ENCODE measurements at regions not wholly inside any gene's neighbourhood (a gene's known extent, or its start where the extent isn't known, plus 50 kb on each side); places are given as distances from the start of the nearest gene placed in this dataset.

DNA sequence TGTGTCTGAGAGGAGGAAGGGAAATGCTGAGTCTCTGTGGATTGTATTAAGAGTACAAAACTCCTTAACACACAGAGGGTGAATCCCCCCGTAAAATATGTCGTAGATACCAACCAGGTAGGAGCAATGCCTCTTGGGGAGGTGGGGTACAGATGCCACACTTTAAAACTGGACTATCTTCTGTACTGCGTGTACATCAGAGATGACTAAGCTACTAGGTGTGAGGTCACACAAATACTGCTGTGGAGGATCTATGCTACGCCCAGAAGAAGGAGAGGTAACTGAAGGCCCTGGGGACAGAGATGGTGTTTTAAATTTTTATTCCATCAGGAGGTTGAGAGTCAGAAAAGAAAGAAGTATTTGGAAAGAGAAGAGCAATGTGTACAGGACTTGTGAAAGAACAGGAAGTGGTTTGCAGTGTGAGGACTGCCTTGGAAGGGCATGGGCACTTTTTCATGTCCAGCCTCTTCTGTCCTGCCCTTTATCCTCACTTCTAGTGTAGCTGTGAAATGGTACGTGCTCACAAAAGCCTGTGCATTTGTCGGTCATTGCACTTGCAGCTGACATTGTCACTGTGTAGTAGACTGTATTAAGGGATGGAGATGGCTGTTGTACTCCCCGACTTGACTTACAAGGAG, 287.8 kb upstream of the CHRM3 start:
- Histone ChIP-seq H3K9me1 (replicated peaks; ENCODE audit: control insufficient read depth, extremely low read depth, insufficient read depth, low read length) (no peaks in the 10 kb centered on the region), H3K4me2 (ENCODE audit: insufficient read depth, low read length) (no peak overlapping the region), H3K36me3 (ENCODE audit: control insufficient read depth in 2 of 2, extremely low read depth in 1 of 2, insufficient read depth in 2 of 2, low read length in 2 of 2) (no peaks in the 10 kb centered on the region), H3K79me2 (ENCODE audit: control insufficient read depth, insufficient read depth, low read length) (no peaks in the 10 kb centered on the region), H4K20me1 (replicated peaks; ENCODE audit: control insufficient read depth, extremely low read depth, insufficient read depth, low read length) (no peaks in the 10 kb centered on the region), H2AFZ (ENCODE audit: low read depth, low read length) (no peak overlapping the region), H3K4me3 (replicated peaks in 1 of 3; ENCODE audit: insufficient read depth in 1 of 3, low read depth in 1 of 3, low read length in 3 of 3) (no peak overlapping the region), H3K4me1 (ENCODE audit: control insufficient read depth, extremely low read depth, insufficient read depth, low read length) (no peaks in the 10 kb centered on the region), H3K27me3 (ENCODE audit: control insufficient read depth in 2 of 2, insufficient read depth in 2 of 2, low read length in 2 of 2) (no peaks in the 10 kb centered on the region), H3K9me3 (replicated peaks; ENCODE audit: control insufficient read depth, insufficient read depth, low read length) (peaks cover 10% of the 10 kb centered on the region), H3K9ac (replicated peaks; ENCODE audit: extremely low read depth, insufficient read depth, low read length) (no peak overlapping the region), H3K27ac (ENCODE audit: insufficient read depth, low read depth, low read length) (no peak overlapping the region)
- intact Hi-C loops (cut with micrococcal nuclease), result no loop called here
- POLR2A ChIA-PET, result no interaction called here
- CTCF ChIA-PET, result no interaction called here
- no TSS peak for BruUV-seq (replicated peaks)
- DNase-seq (ENCODE audit: low read depth, low spot score) (no peak), FAIRE-seq (no peak)
- TF ChIP-seq EZH2 (IDR thresholded peaks at IDR 0.05; ENCODE audit: borderline replicate concordance, low read depth, low read length, severe bottlenecking) (no peak), POLR2A (IDR thresholded peaks at IDR 0.05; ENCODE audit: low read depth, low read length) (no peak), JUN (IDR thresholded peaks at IDR 0.05; ENCODE audit: borderline replicate concordance, insufficient read depth, insufficient read length, low read depth) (no peak), GATA2 (IDR thresholded peaks at IDR 0.05; ENCODE audit: insufficient read depth, insufficient read length, low read depth, low read length) (no peak)
- dilution Hi-C loops (cut with MboI; ENCODE audit: extremely low pct_ligation_motif_present, low sequenced_read_pairs), result no loop called here

DNA sequence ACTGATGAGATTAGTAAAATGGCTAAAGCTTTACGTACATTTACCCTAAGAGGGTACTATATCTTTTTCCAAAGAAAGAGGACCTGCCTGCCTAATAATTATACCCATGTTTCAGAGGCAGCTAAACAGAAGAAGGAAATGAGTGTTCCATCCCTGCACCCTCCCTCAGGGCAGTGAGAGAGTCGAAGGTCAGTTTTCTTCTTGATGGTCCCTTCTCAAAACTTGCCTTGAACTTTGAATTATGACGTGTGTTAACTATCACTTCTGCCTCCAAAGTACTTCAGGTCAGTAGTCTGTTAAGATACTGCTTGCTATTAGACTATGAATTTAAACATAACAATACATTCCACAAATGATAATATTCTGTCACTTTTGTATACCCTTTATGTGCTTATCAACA, 294.8 kb upstream of the CHRM3 start:
- Histone ChIP-seq H3K4me1 (ENCODE audit: control insufficient read depth, extremely low read depth, insufficient read depth, low read length) (no peaks in the 10 kb centered on the region), H3K36me3 (ENCODE audit: control insufficient read depth in 2 of 2, extremely low read depth in 1 of 2, insufficient read depth in 2 of 2, low read length in 2 of 2) (no peaks in the 10 kb centered on the region), H3K4me3 (replicated peaks in 1 of 3; ENCODE audit: insufficient read depth in 1 of 3, low read depth in 1 of 3, low read length in 3 of 3) (no peak overlapping the region), H3K27ac (ENCODE audit: insufficient read depth, low read depth, low read length) (no peak overlapping the region), H3K79me2 (ENCODE audit: control insufficient read depth, insufficient read depth, low read length) (no peaks in the 10 kb centered on the region), H3K9ac (replicated peaks; ENCODE audit: extremely low read depth, insufficient read depth, low read length) (no peak overlapping the region), H2AFZ (ENCODE audit: low read depth, low read length) (no peak overlapping the region), H3K4me2 (ENCODE audit: insufficient read depth, low read length) (no peak overlapping the region), H3K9me3 (replicated peaks; ENCODE audit: control insufficient read depth, insufficient read depth, low read length) (peaks cover 5% of the 10 kb centered on the region), H3K9me1 (replicated peaks; ENCODE audit: control insufficient read depth, extremely low read depth, insufficient read depth, low read length) (no peaks in the 10 kb centered on the region), H4K20me1 (replicated peaks; ENCODE audit: control insufficient read depth, extremely low read depth, insufficient read depth, low read length) (no peaks in the 10 kb centered on the region), H3K27me3 (ENCODE audit: control insufficient read depth in 2 of 2, insufficient read depth in 2 of 2, low read length in 2 of 2) (no peaks in the 10 kb centered on the region)
- DNase-seq (ENCODE audit: low read depth, low spot score) (no peak), FAIRE-seq (no peak)
- ChIA-PET POLR2A (no interaction called here), CTCF (no interaction called here)
- BruUV-seq (replicated peaks), result no TSS peak
- intact Hi-C loops (cut with micrococcal nuclease) (no loop called here), dilution Hi-C loops (cut with MboI; ENCODE audit: extremely low pct_ligation_motif_present, low sequenced_read_pairs) (no loop called here)
- TF ChIP-seq GATA2 (IDR thresholded peaks at IDR 0.05; ENCODE audit: insufficient read depth, insufficient read length, low read depth, low read length) (no peak), FOS (IDR thresholded peaks at IDR 0.05; ENCODE audit: borderline replicate concordance, insufficient read depth, low read length) (no peak), POLR2AphosphoS5 (IDR thresholded peaks at IDR 0.05; ENCODE audit: insufficient read depth, low read depth, low read length) (no peak), EZH2 (IDR thresholded peaks at IDR 0.05; ENCODE audit: borderline replicate concordance, low read depth, low read length, severe bottlenecking) (no peak), MYC (IDR thresholded peaks at IDR 0.05; ENCODE audit: low read depth, low read length) (no peak), JUN (IDR thresholded peaks at IDR 0.05; ENCODE audit: borderline replicate concordance, insufficient read depth, insufficient read length, low read depth) (no peak), POLR2A (IDR thresholded peaks at IDR 0.05; ENCODE audit: low read depth, low read length) (no peak)
- TF ChIP-seq, protein P1, sequence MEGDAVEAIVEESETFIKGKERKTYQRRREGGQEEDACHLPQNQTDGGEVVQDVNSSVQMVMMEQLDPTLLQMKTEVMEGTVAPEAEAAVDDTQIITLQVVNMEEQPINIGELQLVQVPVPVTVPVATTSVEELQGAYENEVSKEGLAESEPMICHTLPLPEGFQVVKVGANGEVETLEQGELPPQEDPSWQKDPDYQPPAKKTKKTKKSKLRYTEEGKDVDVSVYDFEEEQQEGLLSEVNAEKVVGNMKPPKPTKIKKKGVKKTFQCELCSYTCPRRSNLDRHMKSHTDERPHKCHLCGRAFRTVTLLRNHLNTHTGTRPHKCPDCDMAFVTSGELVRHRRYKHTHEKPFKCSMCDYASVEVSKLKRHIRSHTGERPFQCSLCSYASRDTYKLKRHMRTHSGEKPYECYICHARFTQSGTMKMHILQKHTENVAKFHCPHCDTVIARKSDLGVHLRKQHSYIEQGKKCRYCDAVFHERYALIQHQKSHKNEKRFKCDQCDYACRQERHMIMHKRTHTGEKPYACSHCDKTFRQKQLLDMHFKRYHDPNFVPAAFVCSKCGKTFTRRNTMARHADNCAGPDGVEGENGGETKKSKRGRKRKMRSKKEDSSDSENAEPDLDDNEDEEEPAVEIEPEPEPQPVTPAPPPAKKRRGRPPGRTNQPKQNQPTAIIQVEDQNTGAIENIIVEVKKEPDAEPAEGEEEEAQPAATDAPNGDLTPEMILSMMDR (IDR thresholded peaks at IDR 0.05; ENCODE audit: extremely low read depth in 1 of 2, insufficient read depth in 1 of 2, low read depth in 1 of 2, low read length in 2 of 2), result no peak
- TF ChIP-seq, protein P2, sequence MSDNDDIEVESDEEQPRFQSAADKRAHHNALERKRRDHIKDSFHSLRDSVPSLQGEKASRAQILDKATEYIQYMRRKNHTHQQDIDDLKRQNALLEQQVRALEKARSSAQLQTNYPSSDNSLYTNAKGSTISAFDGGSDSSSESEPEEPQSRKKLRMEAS (IDR thresholded peaks at IDR 0.05; ENCODE audit: insufficient read depth, insufficient read length), result no peak

Measured in endothelial cell of umbilical vein (primary cell).